ENCODE measurements at regions not wholly inside any gene's neighbourhood (a gene's known extent, or its start where the extent isn't known, plus 50 kb on each side); places are given as distances from the start of the nearest gene placed in this dataset.

DNA sequence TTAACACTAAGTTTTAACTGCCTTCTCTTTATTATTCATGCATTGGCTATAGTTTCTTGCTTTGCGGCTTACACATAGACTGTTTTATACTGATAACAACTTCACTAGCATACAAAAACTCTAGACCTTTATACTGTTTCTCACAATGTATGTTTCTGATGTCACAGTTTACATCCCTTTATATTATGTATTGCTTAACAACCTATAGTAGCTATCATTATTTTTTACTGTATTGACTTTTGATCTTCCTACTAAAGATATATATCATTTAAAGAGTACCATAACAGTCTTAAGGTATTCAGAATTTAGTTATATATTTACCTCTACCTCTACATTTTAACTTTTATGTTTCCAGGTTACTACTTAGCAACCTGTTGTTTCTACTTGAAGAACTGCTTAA is 543.3 kb upstream of the ARGLU1 start:
- TF ChIP-seq, protein P1, sequence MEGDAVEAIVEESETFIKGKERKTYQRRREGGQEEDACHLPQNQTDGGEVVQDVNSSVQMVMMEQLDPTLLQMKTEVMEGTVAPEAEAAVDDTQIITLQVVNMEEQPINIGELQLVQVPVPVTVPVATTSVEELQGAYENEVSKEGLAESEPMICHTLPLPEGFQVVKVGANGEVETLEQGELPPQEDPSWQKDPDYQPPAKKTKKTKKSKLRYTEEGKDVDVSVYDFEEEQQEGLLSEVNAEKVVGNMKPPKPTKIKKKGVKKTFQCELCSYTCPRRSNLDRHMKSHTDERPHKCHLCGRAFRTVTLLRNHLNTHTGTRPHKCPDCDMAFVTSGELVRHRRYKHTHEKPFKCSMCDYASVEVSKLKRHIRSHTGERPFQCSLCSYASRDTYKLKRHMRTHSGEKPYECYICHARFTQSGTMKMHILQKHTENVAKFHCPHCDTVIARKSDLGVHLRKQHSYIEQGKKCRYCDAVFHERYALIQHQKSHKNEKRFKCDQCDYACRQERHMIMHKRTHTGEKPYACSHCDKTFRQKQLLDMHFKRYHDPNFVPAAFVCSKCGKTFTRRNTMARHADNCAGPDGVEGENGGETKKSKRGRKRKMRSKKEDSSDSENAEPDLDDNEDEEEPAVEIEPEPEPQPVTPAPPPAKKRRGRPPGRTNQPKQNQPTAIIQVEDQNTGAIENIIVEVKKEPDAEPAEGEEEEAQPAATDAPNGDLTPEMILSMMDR (conservative IDR thresholded peaks at IDR 0.05) = no peak
- TF ChIP-seq ZFX (IDR thresholded peaks at IDR 0.05) = no peak

Measured in C4-2B (cell line).